Astrocyte of the cerebellum (primary cell): ENCODE measurements at regions not wholly inside any gene's neighbourhood (a gene's known extent, or its start where the extent isn't known, plus 50 kb on each side); places are given as distances from the start of the nearest gene placed in this dataset.
A peak's percentile ranks its signal among the peaks of the same experiment; 100 is the strongest.

Experiments
- DNase-seq: peaks from one replicate; pipeline ENCODE4 v3.0.0-alpha.2; 2011; ENCODE audit warnings: low read depth
- H3K4me3 ChIP-seq: 2 replicates; pipeline ENCODE4 v1.5.1; 2011; ENCODE audit warnings: mild to moderate bottlenecking, low read depth, low read length, moderate library complexity
- in situ Hi-C: cut with HindIII; loops from 2 replicates; pipeline ENCODE4 v1.10.0; 2017; ENCODE audit warnings: low sequenced_read_pairs
- TF ChIP-seq, protein P1 (sequence below): IDR thresholded peaks from 2 replicates; pipeline ENCODE4 v1.5.1; 2012; ENCODE audit warnings: low read length, low read depth, moderate library complexity, mild to moderate bottlenecking; ENCODE audit errors: missing control alignments

DNA sequence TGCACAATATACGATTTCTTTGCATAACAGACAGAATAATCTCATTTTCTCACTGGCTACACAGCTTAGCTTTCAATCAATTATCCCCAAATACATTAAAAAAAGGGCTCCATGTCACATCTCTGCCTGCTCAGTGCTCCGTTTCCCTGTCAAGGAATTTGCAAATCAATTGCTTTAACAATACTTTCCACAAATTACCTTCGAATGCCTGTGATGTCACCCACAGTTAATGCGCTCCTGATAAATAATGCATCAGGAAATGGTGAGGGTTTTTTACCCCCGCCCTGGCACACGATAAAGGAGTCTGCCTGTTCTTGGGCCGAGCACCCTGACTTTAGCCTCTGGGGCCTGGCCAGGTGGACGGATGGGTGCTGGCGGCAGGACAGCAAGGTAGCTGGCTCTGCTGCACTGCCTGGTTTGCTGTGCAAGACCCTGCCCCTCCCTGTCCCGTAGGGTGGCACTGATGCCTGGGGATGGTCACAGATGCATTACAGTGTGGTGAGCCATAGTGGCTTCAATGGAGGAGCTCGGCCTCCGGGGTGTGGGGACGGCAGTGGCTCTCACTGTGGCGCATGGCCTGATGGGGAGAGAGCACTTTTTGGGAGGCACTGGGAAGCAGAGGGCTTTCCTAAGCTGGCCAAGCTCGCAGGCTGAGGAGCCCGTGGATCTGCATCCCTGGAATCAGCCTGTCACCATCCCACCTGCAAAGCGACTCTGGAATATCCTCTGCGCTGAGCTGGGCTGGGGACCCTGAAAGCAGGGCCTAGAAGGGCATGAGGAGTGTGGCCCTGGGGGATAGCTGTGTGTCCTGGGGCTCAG lies 88.3 kb upstream of the HS6ST1 start:
- no peak overlapping the region for H3K4me3 ChIP-seq
- TF ChIP-seq, protein P1, sequence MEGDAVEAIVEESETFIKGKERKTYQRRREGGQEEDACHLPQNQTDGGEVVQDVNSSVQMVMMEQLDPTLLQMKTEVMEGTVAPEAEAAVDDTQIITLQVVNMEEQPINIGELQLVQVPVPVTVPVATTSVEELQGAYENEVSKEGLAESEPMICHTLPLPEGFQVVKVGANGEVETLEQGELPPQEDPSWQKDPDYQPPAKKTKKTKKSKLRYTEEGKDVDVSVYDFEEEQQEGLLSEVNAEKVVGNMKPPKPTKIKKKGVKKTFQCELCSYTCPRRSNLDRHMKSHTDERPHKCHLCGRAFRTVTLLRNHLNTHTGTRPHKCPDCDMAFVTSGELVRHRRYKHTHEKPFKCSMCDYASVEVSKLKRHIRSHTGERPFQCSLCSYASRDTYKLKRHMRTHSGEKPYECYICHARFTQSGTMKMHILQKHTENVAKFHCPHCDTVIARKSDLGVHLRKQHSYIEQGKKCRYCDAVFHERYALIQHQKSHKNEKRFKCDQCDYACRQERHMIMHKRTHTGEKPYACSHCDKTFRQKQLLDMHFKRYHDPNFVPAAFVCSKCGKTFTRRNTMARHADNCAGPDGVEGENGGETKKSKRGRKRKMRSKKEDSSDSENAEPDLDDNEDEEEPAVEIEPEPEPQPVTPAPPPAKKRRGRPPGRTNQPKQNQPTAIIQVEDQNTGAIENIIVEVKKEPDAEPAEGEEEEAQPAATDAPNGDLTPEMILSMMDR = no peak
- in situ Hi-C loops = no loop called here
- no peak for DNase-seq

DNA sequence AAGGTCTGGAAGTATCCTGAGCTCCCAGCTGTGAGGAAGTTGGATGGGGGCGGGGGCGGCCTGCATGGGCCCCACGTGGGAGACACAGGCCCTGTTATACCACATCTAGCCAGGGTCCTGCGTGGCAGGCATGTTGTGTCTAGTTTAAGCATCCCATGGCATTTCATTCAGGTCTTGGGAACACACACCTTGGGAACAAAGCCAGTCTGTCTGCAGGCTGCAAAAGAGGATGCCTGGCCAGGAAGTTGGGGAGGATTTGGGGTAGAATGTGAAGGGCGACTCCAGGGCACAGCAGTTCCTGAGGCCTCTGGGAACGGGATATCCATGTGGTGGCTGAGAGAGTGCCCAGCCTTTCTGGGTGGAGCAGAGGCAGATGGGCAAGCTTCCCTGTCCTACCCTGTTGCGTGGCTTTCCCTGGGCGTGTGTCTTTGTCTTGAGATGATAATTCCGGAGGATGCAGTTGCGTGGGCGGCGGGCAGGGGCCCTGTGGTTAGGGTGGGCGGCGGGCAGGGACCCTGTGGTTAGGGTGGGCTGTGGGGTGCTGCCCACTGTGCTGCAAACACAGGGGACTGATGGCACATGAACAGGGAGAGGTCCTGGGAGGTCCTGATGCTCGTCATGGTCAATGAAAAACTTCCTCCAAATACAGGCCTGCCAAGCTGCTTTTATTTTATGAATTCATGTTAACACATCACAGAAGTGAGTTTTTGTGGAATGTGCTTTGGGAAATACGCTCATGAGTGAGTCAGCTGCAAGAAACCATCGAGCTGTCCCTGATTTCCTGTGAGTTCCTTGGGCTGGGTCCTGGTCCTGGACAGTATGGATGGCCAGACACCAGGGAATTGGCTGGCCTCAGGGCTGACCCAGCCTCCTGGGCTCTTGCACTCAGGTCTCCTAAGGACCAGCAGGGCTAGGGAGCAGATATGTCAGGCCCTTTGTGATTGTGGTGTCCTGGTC lies 90.0 kb upstream of the HS6ST1 start:
- TF ChIP-seq, protein P1 = no peak
- no peak overlapping the region for H3K4me3 ChIP-seq
- in situ Hi-C loops = no loop called here
- peak; percentile 52 for DNase-seq

DNA sequence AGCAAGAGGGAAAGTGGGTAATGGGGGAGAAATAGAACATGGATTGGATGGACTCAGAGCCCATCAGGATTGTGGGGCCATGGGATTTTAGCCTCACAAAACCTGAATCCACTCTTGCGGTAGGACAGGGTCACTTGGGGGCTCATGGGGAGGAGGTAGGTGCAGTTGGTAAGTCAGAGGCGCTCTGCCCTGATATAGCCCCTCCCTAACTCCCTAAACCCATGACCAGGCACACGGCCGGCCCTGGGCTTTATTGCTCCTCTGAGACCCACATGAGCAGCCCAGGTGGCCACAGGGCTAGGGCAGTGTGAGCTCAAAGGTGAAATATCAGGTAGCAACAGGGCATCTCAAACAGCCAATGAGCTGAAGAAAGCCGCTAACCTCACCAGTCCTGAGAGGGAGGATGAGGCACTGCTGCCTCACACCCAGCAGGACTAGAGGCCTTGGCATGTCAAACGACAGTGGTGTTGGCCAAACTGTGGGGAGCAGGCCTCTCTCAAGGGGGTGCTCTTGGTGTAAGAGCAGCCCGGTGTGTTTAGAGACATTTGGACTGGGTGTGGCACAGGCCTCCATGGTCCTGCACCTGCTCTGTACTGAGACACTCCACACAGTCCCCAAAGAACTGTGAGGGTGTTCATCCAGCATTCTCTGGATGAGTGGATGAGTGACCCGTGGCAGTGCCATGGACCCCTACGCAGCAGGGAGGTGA lies 90.8 kb upstream of the HS6ST1 start:
- no peak overlapping the region for H3K4me3 ChIP-seq
- TF ChIP-seq, protein P1 = no peak
- no peak for DNase-seq
- in situ Hi-C loops = no loop called here

DNA sequence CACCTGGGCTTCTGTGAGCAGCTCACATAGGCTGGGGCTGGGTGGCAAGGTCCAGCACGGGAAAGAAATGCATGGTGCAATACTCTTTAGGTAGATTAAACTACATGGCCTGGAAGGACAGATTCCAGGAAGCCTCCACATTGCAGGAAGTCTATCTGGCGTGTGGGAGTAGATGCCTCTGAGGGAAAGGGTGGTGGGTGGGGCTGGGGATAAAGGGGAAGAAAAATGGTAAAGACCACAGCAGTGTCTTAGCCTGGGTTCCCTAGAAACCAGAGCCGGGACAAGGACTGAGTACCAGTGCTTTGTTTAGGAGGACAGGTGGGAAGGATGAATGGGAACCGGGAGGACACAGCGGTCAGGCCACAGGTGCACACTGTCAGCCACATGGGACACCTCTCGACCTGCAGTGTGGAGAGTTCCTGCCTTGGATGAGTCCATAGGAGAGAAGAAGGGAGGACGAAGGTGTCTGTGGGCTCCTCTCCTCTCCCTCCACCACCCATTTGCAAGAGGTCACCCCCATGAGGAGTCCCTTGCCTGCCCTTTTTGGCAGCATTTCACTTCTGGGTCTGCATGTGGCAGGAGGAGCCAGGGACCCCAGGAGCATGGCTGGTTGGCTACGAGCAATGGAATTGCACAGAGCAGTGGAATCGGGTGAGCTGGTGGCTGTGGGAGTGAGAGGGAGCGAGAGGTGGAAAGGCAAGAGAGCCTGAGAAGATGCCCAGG lies 91.5 kb upstream of the HS6ST1 start:
- no peak for DNase-seq
- no peak overlapping the region for H3K4me3 ChIP-seq
- TF ChIP-seq, protein P1 = no peak
- in situ Hi-C loops = no loop called here

DNA sequence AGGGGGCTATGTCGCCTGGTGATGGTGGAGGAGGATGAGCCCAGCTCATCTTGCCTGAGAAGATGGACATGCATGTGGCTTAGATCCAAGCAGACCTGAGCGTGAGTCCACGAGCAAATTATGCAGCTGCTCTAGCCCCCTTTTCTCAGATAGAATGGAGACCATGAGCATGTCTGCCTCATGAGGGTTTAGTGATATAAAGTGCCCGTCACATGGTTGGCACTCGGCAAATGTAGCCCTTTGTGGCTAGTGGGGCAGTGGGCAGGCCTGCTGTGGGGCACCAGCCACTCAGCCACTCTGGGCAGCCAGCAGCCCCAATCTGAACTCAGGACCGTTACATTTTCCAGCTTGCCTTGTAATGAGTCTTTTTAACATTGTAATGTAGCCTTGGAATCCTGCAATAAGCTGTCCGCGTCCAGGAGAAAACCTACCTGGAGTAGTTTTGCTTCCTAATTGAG lies 92.1 kb upstream of the HS6ST1 start:
- TF ChIP-seq, protein P1 = no peak
- DNase-seq = no peak
- in situ Hi-C loops = no loop called here
- no peak overlapping the region for H3K4me3 ChIP-seq

DNA sequence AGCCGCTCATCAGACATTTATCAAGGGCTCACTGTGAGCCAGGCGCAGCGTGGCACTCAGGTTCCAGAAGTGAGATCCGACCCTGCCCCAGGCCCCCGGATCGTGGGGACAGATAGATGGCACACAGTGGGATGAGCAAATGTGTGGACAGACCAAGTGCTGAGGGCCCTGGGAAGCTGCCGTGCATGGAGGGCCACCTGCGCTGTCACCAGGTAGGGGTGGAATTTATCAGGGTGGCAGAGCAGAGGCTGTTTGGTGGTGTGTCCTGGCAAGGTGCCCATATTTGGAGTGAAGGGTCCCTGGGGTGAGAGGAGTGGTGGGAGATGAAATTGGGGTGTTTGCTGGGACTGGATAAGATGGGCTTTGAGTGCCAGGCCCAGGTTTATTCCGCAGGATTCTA lies 92.8 kb upstream of the HS6ST1 start:
- in situ Hi-C loops = no loop called here
- DNase-seq = no peak
- TF ChIP-seq, protein P1 = no peak
- no peak overlapping the region for H3K4me3 ChIP-seq
